Stimulated activated CD8-positive, alpha-beta memory T cell treated with anti-CD3 and anti-CD28 coated beads, Interleukin-4, amount 100 ng/mL, for 4 hours (primary cell): ENCODE measurements at regions not wholly inside any gene's neighbourhood (a gene's known extent, or its start where the extent isn't known, plus 50 kb on each side); places are given as distances from the start of the nearest gene placed in this dataset.

Source experiments
- DNase-seq, 2 donors: peaks; one replicate each; pipeline ENCODE4 v3.0.0-alpha.2; 2020; ENCODE audit warnings: low read depth in 2 of 2, low spot score in 1 of 2

GRCh38 chr5:165996201-165996875, 2295.1 kb upstream of the WWC1 start:
- DNase-seq: no peak

DNA sequence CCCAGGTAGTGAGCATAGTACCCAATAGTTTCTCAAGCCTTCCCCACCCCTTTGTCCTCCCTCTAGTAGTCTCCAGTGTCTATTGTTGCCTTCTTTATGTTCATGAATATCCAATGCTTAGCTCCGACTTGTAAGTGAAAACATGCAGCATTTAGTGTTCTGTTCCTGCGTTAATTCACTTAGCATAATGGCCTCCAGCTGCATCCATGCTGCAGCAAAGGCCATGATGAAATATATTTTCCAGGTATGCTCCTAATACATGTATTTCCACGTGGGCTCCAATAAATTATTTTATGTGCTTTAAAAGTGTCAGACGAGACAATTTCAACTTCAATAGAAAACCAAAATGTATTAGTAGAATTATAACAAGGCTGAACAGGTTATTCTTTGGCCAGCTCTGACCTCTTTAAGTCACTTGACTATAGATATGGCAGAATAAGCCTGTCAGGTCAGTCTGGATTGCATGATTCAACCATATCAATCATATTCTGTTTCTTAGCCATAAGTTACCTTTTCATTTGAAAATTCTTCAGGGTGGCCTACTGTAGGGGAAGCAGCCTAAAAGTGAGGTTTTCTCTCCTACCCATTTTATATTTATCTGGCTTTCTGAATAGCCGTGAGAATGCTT, 2291.6 kb upstream of the WWC1 start:
- DNase-seq: no peak

GRCh38 chr5:166004006-166004405, 2287.4 kb upstream of the WWC1 start:
- DNase-seq: no peak

DNA sequence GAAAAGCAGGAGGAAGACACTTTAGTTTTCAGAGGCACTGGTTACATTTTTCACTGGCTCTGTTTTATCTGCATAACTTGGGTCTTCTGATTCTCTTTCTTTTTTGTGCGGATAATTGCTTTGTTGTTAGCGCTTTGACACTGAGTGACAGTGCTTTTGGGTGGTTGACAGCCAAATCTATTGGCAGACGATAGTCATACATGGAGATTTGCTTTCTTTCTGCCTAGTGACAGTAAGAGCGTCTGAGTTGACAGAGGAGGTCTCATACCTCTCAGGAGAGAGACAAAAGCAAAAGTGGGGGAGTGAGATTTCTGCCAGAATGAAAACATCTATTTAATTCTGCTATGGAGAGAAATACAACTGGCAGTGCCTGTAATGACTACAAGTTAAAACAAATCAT, 2278.0 kb upstream of the WWC1 start:
- no peak for DNase-seq

DNA sequence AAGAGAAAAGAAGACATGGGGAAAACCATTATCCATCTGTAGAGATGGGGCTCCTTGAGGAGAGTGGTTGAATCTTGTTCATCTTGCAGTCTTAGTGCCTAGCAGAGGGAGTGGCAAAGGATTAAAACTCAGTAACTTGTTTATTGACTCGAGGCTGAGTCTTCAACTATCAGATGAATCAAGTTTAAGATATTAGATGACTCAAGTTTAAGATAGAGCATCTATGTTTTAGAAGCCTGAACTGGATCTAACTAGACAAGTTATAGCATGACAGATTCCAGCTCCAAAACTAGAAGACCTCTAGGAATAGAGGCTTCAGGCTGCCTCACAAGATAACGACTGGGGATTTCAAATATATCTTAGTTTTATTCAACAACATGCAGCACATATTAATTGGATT, 2277.2 kb upstream of the WWC1 start:
- no peak for DNase-seq

- no peak for DNase-seq
Observed at GRCh38 chr5:166018716-166019115, 2272.7 kb upstream of the WWC1 start.

DNA sequence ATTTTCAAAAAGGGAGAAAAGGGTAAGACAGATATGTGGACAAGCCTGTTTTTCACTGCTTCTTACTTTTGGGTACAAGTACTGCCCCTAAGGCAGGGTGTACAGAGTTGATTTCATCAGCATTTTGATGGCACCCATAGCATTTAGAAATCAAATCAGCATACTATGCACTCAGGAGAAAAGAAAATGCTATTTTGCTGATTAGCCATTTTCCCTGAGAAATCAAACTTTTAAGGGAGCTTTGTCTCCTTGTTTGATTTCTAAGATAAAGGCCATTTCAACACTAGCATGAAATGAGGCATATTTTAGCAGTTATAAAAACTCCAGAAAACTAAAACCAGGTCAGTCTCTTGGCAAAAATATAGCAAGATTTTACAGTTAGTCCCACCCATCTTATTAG, 2269.4 kb upstream of the WWC1 start:
- no peak for DNase-seq

- no peak for DNase-seq
Observed at GRCh38 chr5:166024970-166025369, 2266.5 kb upstream of the WWC1 start.

DNA sequence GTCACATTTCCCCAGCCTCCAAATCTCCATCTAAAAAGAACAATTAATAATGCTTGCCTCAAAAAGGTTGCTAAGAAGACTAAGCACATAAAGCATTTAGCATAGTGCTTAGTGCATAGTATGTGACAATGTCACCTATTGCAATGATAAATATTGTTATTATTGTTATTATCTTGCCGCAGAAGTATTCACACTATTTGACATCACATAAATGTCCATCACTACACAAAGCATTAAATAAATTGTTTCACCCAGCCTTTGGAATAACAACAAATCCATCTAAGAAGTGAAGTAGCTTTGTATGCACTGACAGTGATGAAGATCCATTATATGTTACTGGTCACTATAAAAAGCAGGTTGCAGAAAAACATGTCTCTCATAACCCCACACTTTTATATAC, 2263.9 kb upstream of the WWC1 start:
- no peak for DNase-seq

DNA sequence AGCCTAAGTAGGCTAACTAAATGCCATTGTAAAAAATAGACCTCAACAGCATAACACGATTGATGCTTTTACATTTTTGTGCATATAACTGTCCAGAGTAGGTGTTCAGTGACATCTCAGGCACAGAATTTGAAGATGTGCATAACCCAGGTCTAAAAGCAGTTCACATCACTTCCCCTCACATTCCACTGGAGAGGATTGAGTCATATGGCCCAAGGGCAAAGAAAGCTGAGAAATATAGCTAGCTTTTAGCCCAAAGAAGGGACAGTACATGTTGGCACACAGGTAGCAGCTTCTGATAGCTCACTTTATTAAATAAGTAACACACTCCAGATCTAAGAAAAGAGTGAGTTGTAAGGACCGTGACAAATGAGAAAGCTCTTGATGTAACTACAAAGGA, 2259.5 kb upstream of the WWC1 start:
- no peak for DNase-seq

DNA sequence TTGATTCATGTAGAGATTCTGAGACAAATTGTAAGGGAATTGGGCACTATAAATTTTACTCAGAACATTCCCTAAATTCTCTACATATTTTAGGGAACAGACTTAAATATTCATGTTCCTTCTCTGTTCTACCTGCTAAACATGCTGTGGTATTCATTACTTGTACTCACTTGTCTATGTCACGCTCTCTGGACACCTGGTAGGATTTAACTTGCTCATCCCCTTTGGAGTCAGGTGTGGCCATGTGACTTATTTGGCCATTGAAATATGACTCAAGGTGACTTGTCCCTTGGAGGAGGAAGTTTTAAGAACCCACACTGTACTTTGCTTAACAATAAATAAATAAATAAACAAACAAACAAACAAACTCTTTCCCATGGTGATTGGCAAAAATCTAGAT, 2258.8 kb upstream of the WWC1 start:
- DNase-seq: no peak

GRCh38 chr5:166045961-166046360, 2245.5 kb upstream of the WWC1 start:
- no peak for DNase-seq

DNA sequence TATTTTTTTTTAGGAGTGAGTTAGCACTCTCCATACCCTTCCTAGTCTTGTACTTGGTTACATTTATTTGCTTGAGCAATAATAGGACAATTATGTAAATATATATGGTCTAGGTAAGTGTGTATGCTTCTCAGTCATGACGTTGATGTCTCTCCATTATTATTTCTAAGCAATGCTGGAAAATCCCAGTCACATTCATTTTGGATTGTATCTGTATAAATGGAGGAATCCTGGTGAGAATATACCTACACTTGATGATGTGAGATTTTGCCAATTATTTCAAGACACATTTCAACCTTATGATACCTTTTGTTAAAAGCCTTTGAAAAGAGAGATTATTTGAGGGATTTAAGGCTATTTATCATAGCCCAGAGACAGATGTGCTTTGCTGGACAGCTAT, 2244.5 kb upstream of the WWC1 start:
- DNase-seq: no peak

- DNase-seq: no peak
Observed at GRCh38 chr5:166050531-166050930, 2240.9 kb upstream of the WWC1 start.

DNA sequence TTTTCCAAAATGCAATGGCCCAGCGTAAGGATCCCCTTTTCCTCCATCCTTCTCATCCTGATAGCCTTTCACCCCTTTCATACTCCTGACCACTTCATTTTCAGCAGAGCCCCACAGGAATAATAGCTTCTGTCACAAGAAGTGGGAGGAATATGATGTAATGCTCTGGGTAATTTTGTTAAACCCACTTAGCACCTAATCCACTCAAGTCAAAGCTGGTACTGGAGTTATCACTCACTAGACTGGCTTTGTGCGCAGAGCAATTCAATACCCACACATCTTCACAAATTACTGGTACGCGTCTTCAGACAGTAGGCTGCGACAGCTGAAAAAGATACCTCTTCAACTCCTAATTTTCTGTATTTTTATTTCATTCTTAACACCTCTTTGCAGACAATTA, 2232.8 kb upstream of the WWC1 start:
- DNase-seq: no peak

GRCh38 chr5:166062094-166062493, 2229.4 kb upstream of the WWC1 start:
- no peak for DNase-seq

DNA sequence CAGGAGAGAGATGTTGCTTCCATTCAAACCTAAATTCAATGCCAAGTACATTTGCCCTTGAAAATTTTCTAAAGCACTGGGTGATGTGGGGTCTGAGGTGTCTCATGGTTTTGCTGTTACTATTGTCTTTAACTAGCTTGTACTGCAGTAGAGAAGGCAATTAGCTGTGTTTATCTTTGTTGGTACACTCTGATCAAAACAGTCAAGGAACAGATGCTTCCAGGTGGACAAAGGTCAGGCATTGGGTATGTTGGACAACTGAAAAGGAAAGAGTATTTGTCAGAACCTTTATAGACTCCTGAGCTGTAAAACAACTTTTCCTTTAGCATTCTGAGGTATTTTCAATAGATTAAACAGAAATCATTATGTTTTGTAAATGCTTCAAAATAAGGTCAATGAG, 2228.7 kb upstream of the WWC1 start:
- DNase-seq: no peak

DNA sequence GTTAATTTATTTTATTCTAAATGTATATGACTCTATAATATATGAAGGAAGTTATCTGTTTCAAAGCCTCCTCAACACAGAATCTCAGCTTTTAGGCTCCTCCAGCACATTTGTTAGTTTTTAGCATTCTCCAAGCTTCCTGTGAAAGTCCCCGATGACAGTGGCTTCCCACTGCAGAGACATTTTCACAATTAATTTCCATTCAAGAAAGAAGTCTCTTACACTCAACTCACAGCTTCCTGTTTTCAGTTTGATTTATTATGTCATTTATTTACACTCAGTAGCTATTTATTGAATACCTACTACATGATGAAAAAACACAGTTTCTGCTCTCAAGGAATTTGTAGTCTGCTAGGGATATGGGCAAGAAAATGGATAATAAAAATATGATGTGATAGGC, 2228.2 kb upstream of the WWC1 start:
- DNase-seq: no peak

DNA sequence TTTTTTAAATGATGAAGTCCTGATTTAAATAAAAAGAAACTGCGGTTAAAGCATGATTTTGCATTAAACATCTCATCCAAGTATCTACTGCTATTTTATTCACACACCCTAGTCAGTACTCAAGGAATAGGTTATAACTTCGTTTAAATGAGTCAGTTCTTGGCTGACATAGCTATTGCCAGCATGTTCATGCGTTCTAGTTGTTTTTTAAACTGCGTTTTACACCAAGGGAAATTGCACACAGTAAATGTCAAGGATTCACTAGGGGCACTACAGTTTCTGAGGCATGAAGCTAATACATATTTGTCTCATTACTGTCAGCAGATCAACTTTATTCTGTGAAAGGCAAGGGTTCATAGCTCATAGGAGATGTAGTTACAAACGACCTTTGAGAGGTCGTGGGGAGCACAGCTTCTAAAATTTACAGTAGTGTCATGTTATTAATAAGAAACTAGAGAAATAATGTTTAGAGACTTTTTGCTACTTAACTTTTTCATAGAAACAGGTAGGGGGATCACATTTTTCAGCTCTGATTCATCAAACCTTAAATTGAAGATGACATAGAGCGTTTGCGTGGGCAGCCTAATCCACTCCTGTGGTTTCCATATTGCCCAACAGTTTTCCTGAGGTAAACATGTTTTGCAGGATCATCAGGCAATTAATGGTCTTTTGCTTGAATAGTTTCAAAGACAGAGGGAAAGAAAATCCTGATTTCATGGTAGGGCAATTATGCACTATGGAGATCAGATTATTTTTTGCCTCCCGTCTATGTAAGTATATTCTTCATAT, 2222.7 kb upstream of the WWC1 start:
- no peak for DNase-seq

DNA sequence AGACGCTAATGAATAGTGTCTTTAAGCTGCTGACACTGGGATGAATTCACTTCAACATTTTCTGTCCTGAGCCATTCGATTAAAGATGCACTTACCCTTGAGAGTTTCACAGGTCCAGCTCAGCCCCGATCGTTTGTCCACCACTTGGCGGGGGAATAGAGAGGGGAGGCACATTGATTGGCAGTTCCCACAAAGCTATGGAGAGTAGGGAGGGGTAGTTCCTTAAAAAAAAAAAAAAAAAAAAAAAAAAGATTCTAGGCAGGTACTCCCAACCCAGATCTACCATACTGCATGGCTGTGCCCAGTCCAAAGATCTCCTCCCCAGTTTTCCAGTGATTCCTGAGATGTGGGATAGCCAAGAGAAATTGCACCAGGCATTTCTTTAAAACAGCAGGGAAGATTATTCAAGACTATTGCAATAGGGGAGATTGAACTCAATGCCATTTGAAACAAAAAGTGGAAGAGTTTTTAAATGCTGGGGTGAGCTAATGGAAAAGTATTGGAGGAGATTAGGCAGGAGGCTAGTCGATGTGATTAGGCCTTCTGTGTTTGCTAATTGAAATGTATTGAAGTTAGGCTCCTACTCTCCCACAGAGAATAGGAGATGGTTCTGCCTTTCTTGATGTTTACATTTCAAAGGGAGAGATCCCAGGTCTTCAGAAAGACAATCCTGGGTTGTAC, 2217.4 kb upstream of the WWC1 start:
- no peak for DNase-seq

GRCh38 chr5:166074582-166075481, 2216.6 kb upstream of the WWC1 start:
- DNase-seq: no peak
